ENCODE measurements at regions not wholly inside any gene's neighbourhood (a gene's known extent, or its start where the extent isn't known, plus 50 kb on each side); places are given as distances from the start of the nearest gene placed in this dataset.

GRCh38 chrX:63917296-63917695 lies 132.3 kb upstream of the ARHGEF9 start:
- TF ChIP-seq SP1 (CRISPR knock-in tag; conservative IDR thresholded peaks at IDR 0.05) (no peak), CTCF (IDR thresholded peaks at IDR 0.05) (no peak), JUN (CRISPR knock-in tag; IDR thresholded peaks at IDR 0.05) (no peak), E2F1 (CRISPR knock-in tag; IDR thresholded peaks at IDR 0.05) (no peak), USF2 (CRISPR knock-in tag; IDR thresholded peaks at IDR 0.05) (no peak), ZNF121 (CRISPR knock-in tag; IDR thresholded peaks at IDR 0.05) (no peak), FOXP1 (CRISPR knock-in tag; IDR thresholded peaks at IDR 0.05; ENCODE audit: borderline replicate concordance) (no peak), SMAD4 (CRISPR knock-in tag; IDR thresholded peaks at IDR 0.05) (no peak), ESRRA (CRISPR knock-in tag; IDR thresholded peaks at IDR 0.05; ENCODE audit: borderline replicate concordance) (no peak), ZSCAN18 (CRISPR knock-in tag; IDR thresholded peaks at IDR 0.05) (no peak)

Data from WTC11 (cell line).